GM19467 (cell line): ENCODE measurements at regions not wholly inside any gene's neighbourhood (a gene's known extent, or its start where the extent isn't known, plus 50 kb on each side); places are given as distances from the start of the nearest gene placed in this dataset.

ENCODE experiments used
- ATAC-seq: cut with Tn5 transposase; IDR thresholded peaks from one replicate; pipeline ENCODE4 v1.9.1; 2021; ENCODE audit warnings: mild to moderate bottlenecking, moderate library complexity; ENCODE audit not compliant: unreplicated experiment

- ATAC-seq, result no peak
Measured at GRCh38 chr7:125675640-125676039, 746.0 kb upstream of the POT1 start.

GRCh38 chr7:125675169-125675568, 745.5 kb upstream of the POT1 start:
- ATAC-seq, result no peak

GRCh38 chr7:125670926-125671572, 741.4 kb upstream of the POT1 start:
- ATAC-seq, result no peak

GRCh38 chr7:125668321-125668993, 738.8 kb upstream of the POT1 start:
- no peak for ATAC-seq

- ATAC-seq, result no peak
Measured at GRCh38 chr7:125664625-125665024, 735.0 kb upstream of the POT1 start.

- no peak for ATAC-seq
Measured at GRCh38 chr7:125663961-125664360, 734.3 kb upstream of the POT1 start.

GRCh38 chr7:125661677-125662076, 732.1 kb upstream of the POT1 start:
- ATAC-seq, result no peak

- no peak for ATAC-seq
Measured at GRCh38 chr7:125661006-125661405, 731.4 kb upstream of the POT1 start.

GRCh38 chr7:125654076-125654475, 724.5 kb upstream of the POT1 start:
- no peak for ATAC-seq

- no peak for ATAC-seq
Measured at GRCh38 chr7:125651823-125652528, 722.4 kb upstream of the POT1 start.

- no peak for ATAC-seq
Measured at GRCh38 chr7:125648543-125648942, 718.9 kb upstream of the POT1 start.

- no peak for ATAC-seq
Measured at GRCh38 chr7:125645770-125646169, 716.1 kb upstream of the POT1 start.

GRCh38 chr7:125644109-125644508, 714.5 kb upstream of the POT1 start:
- no peak for ATAC-seq

- no peak for ATAC-seq
Measured at GRCh38 chr7:125643302-125643701, 713.7 kb upstream of the POT1 start.

GRCh38 chr7:125641884-125642283, 712.3 kb upstream of the POT1 start:
- no peak for ATAC-seq

- no peak for ATAC-seq
Measured at GRCh38 chr7:125636320-125636962, 706.8 kb upstream of the POT1 start.

GRCh38 chr7:125618516-125618915, 688.9 kb upstream of the POT1 start:
- ATAC-seq, result no peak

GRCh38 chr7:125611582-125611981, 682.0 kb upstream of the POT1 start:
- ATAC-seq, result no peak

GRCh38 chr7:125606671-125607070, 677.0 kb upstream of the POT1 start:
- ATAC-seq, result no peak

- no peak for ATAC-seq
Measured at GRCh38 chr7:125605241-125605640, 675.6 kb upstream of the POT1 start.

- ATAC-seq, result no peak
Measured at GRCh38 chr7:125602441-125602840, 672.8 kb upstream of the POT1 start.

- no peak for ATAC-seq
Measured at GRCh38 chr7:125599387-125599786, 669.8 kb upstream of the POT1 start.
